ENCODE measurements at regions not wholly inside any gene's neighbourhood (a gene's known extent, or its start where the extent isn't known, plus 50 kb on each side); places are given as distances from the start of the nearest gene placed in this dataset.

DNA sequence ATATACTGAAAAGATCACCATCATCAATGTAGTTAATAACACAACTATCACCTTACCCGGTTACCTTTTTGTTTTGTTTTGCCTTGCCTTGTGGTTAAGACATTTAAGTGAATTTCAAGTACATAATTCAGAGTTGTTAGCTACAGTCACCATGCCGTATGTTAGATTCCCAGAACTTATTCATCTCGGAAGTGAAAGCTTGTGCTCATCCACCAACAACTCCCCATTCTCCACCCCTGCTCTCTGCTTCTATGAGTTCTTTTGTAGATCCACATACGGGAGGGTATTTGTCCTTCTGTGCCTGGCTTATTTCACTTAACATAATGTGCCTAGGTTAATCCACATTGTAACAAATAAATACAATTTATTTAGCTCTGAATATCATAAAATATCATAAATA, 182.8 kb upstream of the ADARB2 start:
- DNase-seq: no peak

DNA sequence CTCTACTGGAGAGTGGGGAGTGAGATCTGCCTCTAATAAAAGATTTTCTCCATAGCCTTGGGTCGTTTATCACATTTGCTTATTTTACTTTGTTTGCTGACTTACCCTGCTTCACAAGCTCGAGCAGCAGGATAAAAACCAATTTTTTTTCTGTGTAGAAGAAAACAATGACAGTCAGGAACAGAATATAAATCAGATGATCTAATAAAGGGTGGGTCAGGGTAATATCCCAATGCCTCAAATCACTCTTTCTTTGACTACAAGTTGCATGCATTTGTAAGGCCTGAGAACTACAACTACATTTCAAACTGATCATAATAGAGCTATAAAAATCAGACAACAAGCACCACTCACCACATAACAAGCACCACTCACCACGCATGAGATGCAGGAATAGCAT, 174.4 kb upstream of the ADARB2 start:
- DNase-seq: no peak

- no peak for DNase-seq
Observed at GRCh38 chr10:1903982-1904381, 166.7 kb upstream of the ADARB2 start.

GRCh38 chr10:1896153-1896552, 158.8 kb upstream of the ADARB2 start:
- no peak for DNase-seq

GRCh38 chr10:1895691-1896090, 158.4 kb upstream of the ADARB2 start:
- DNase-seq: no peak

DNA sequence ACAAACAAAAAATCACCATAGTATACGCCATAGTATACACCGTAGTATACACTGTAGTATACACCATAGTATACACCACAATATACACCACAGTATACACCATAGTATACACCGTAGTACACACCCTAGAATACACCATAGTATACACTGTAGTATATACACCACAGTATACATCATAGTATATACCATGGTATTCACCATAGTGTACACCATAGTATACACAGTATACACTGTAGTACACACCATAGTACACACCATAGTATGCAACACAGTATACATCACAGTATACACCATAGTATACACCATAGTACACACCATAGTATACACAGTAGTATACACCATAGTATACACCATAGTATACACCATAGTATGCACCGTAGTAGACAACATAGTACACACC, 157.6 kb upstream of the ADARB2 start:
- no peak for DNase-seq

DNA sequence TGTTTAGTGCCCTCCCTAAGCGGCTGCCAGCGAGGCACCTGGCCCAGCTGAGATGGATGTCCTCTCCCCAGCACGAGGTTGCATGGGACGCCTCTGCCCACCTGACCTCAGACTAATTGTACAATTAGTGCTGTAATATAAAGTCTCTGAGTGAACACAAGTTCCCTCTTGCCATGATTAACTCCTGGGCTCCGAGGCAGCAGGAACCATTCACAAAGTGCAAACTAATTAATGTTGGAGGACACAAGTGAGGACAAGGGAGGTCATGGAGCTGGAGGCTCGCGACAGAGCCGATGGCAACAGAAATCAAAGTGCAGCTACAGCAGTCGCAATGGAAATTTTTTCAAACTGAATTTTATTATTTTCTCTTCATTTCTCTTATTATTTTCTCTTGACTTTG, 156.6 kb upstream of the ADARB2 start:
- DNase-seq: no peak

GRCh38 chr10:1886039-1886438, 148.7 kb upstream of the ADARB2 start:
- no peak for DNase-seq

DNA sequence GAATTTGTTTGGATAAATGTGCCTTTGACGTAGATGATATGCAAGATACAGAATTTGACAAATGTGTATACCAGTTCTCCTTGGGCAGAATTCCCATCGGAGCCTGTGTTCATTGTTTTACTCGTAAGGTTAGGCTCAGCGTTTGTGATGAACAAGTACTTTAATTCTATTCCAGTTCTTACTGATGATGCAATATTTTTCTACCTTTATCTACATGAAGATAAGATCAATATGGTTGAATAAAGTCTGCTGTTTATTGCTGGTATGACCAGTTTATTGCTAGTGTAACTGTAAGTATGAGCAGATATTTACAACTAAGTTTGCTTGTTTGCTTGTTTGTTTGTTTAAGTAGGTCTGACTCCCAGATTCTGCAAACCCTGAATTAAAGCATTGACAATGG, 145.4 kb upstream of the ADARB2 start:
- DNase-seq: no peak

DNA sequence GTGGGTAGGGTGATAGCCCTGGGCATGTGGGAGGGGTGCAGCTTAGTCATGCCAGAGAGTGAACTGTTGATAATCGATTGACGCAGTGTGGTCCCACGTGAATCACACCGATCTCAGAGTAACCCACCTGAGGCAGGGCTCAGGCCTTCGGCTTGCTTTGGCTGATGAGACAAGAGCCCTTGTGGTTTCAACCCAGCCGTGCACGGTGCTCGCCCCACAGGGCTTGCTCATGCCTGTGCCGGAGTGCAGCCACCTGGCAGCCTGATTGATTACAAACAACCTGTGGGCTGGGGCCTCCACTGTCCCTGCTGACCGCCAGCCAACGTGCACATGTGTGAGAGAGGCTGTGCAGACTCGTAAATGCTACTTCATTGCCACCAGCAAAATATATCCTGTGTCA, 144.9 kb upstream of the ADARB2 start:
- no peak for DNase-seq

DNA sequence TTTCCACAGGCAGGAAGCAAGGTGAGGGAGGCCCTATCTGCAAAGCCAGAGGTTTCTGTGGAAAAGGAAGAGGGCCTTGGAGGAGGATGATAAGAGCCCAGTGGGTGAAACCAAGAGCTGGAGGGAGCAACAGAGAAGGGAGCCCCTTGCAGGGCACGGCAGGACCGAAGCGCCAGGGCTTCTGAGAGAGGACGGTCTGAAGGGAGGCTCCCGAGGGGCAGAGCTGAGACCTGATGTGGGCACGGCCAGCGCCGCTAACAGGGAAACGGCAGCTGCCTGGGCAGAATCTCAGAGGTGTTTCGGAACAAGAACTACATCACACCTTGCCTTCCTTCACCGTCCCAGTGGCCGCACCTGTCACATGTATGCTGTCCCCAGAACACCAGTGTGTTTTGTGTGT, 144.3 kb upstream of the ADARB2 start:
- no peak for DNase-seq

DNA sequence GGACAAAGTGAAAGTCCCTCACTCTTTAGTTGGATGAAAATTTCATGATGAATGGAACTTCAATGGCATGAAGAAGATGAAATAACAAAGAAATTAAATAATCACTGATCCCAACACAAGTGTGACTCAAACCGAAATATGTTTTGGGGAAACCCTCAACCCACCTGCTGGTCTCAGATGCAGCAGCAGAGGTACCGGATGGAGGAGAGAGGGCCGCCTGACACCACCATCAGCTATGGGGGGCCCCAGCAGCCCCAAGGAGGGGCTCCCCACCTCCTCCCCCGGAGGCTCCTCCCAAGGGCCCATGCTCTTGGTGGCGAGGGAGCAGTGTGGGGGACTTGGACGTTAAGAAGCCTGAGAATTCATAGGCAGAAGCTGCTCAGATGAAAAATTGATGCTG, 137.2 kb upstream of the ADARB2 start:
- DNase-seq: no peak

GRCh38 chr10:1873661-1874315, 136.5 kb upstream of the ADARB2 start:
- no peak for DNase-seq

- no peak for DNase-seq
Observed at GRCh38 chr10:1872151-1872726, 134.9 kb upstream of the ADARB2 start.

DNA sequence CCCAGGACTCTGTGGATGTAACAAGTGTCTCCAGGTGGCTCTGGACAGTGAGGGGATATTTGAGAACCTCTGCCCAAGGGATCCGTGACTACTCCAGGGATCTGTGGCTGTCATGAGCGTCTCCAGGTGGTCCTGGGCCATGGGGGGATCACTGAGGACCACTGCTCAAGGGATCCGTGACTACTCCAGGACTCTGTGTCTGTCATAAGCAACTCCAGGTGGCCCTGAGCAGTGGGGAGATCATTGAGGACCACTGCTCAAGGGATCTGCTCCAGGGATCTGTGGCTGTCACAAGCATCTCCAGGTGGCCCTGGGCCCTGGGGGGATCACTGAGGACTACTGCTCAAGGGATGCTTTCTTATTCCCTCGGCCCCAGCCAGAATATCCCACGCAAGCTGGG, 133.2 kb upstream of the ADARB2 start:
- DNase-seq: no peak

GRCh38 chr10:1869861-1870260, 132.5 kb upstream of the ADARB2 start:
- no peak for DNase-seq

DNA sequence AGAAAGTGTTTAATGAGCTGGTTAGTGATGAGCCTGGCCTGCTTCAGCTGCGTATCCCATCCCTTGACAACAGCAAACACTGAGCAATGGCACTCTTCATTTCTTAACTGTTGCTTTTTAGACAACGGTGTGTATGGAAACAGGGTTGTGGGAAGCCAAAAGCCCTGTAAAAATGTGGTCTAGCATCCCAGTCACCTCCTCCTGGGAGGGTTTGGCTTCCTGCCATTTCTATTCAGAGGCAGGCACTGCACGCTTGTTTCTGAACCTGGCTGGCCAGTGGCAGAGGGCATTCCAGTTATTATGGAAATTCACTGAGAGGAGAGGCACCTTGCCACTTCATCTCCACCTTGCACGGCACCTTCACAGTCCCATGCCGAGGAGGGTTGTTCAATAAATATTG, 123.0 kb upstream of the ADARB2 start:
- DNase-seq: no peak

- no peak for DNase-seq
Observed at GRCh38 chr10:1858547-1858946, 121.2 kb upstream of the ADARB2 start.

- DNase-seq: no peak
Observed at GRCh38 chr10:1858048-1858447, 120.7 kb upstream of the ADARB2 start.

DNA sequence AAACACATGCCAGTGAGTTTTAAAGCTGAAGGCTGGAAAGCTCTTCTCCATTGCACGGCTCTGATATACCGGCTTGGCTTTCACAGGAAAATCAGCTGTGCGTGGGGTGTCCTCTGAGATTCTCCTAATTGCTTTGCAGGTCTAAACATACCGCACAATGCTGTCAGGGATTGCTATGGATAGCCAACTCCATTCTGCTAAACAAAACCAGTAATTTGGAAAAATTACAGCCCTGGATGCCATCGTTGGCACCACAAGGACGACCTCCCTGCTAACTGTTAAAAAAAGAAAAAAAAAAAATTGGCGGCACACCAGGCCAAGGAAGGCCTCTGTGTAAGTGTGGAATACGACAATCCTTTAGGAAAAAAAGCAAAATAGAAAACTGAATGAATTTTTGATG, 118.6 kb upstream of the ADARB2 start:
- DNase-seq: no peak

GRCh38 chr10:1854271-1854670, 116.9 kb upstream of the ADARB2 start:
- DNase-seq: no peak

GRCh38 chr10:1853801-1854200, 116.5 kb upstream of the ADARB2 start:
- DNase-seq: no peak

GRCh38 chr10:1852841-1853240, 115.5 kb upstream of the ADARB2 start:
- DNase-seq: no peak

DNA sequence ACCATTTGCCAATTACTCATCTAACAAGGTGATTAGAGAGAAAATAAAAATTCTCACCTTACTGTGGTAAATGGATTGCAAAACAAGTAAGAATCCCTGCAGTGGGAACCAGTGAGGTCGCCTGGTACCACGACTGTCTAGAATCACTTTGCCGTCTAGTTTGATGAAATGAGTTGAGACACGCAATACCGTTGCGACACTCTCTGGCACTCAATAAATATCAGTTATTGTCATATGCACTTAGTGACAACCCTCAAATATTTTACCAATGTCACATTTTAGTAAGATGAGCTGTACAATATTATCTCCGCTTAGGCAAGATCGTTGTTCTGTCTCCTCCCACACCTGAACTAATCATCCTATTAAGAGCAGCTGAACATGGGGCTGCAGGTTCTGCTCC, 114.4 kb upstream of the ADARB2 start:
- no peak for DNase-seq

DNA sequence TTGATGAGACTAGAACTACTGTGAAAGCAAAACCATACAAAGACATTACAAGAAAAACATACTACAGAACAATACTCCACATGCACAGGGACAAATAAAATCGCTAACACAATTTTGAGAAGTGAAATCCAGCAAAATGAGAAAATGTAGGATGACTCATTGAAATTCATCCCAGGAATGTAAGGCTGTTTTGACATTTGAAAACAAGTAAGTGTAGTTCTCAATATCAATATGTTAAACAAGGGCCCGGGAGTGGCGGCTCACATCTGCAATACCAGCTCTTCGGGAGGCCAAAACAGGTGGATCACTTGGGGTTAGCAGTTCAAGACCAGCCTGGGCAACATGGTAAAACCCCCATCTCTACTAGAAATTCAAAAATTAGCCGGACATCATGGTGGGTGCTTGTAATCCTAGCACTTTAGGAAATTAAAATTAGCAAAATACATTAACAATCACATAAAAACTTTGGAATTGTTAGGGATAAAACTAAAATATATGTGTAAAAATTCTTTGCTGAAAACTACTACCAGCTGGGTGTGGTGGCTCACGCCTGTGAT, 113.7 kb upstream of the ADARB2 start:
- DNase-seq: no peak
